HCT116 (cell line): ENCODE measurements at regions not wholly inside any gene's neighbourhood (a gene's known extent, or its start where the extent isn't known, plus 50 kb on each side); places are given as distances from the start of the nearest gene placed in this dataset.

Experiments used
- ATAC-seq: fragments of 200-7000 bp; cut with Tn5 transposase; 2 replicates; pipeline ENCODE4 v1.9.1; 2020; ENCODE audit warnings: mild to moderate bottlenecking, moderate library complexity
- BruUV-seq: library from RNA; stranded (reverse); fragments of 400-500 nt; replicated peaks from 2 replicates; lab custom pipeline; 2021; lab: Mats Ljungman, UMichigan
- CTCF ChIA-PET: fragments of 300-600 bp; sonication (Branson Sonifier 250); formaldehyde crosslinking; loops from one replicate; lab custom pipeline; 2021; ENCODE audit warnings: antibody characterized with exemption; lab: Charles Lee
- POLR2A ChIA-PET: fragments of 300-600, 350-600 bp; sonication (Branson Sonifier 250); formaldehyde crosslinking; loops from one replicate; lab custom pipeline; 2021; ENCODE audit warnings: antibody characterized with exemption; lab: Charles Lee
- RAD21 ChIA-PET, 2 experiments: fragments of 300-600 bp; sonication (Branson Sonifier 250); formaldehyde crosslinking; loops; one replicate each; lab custom pipeline; 2023; ENCODE audit warnings: low total read pairs in 2 of 2; ENCODE audit not compliant: uncharacterized antibody in 2 of 2, unreplicated experiment in 2 of 2, low non-redundant PET in 1 of 2; lab: Charles Lee
- DNase-seq: peaks from one replicate; pipeline ENCODE4 v3.0.0-alpha.2; 2010; ENCODE audit warnings: low read depth, low spot score
- H2AFZ ChIP-seq: fragments of 200-600 bp; shearing (Covaris generic), sonication (generic); 2 replicates; pipeline ENCODE4 v1.6.1; 2017; ENCODE audit warnings: low read depth, mixed run types, mixed read lengths, antibody characterized with exemption, low read length; ENCODE audit not compliant: poor library complexity, severe bottlenecking
- H3K27ac ChIP-seq: 2 replicates; pipeline ENCODE4 v1.5.1; 2012; ENCODE audit warnings: low read depth, low read length
- H3K27me3 ChIP-seq: fragments of 200-600 bp; sonication (generic); 2 replicates; pipeline ENCODE4 v1.6.1; 2016; ENCODE audit warnings: mixed run types, low read length, mixed read lengths; ENCODE audit not compliant: insufficient read depth
- H3K36me3 ChIP-seq, 2 experiments: fragments of 200-500 bp in 1 of 2; fragments of 200-600 bp in 1 of 2; sonication (Bioruptor generic) in 1 of 2; sonication (generic) in 1 of 2; 2 replicates each; pipeline versions ENCODE4 v1.5.1 to v1.6.1; 2014 to 2016; ENCODE audit warnings: low read length in 2 of 2, inconsistent platforms in 1 of 2, mixed read lengths in 1 of 2, mixed run types in 1 of 2; ENCODE audit not compliant: insufficient read depth in 2 of 2, control insufficient read depth in 1 of 2
- H3K4me1 ChIP-seq, 2 experiments: fragments of 200-600 bp in 1 of 2; sonication (generic) in 1 of 2; 2 replicates each; pipeline versions ENCODE4 v1.5.1 to v1.6.1; 2012 to 2017; ENCODE audit warnings: low read length in 2 of 2, inconsistent platforms in 1 of 2, mild to moderate bottlenecking in 1 of 2, mixed read lengths in 1 of 2, mixed run types in 1 of 2, moderate library complexity in 1 of 2; ENCODE audit not compliant: insufficient read depth in 2 of 2, control insufficient read depth in 1 of 2
- H3K4me2 ChIP-seq: fragments of 200-600 bp; sonication (generic); 2 replicates; pipeline ENCODE4 v1.6.1; 2017; ENCODE audit warnings: mixed run types, low read length, mixed read lengths
- H3K4me3 ChIP-seq, 2 experiments: fragments of 200-600 bp in 1 of 2; sonication (generic) in 1 of 2; replicated peaks in 1 of 2; 2 replicates each; pipeline ENCODE4 v1.5.1; 2011 to 2016; ENCODE audit warnings: low read length in 2 of 2, control low read depth in 1 of 2, low read depth in 1 of 2, mild to moderate bottlenecking in 1 of 2, mixed read lengths in 1 of 2, mixed run types in 1 of 2
- H3K79me2 ChIP-seq: fragments of 200-600 bp; sonication (generic); 2 replicates; pipeline ENCODE4 v1.6.1; 2017; ENCODE audit warnings: mild to moderate bottlenecking, mixed run types, low read length, moderate library complexity, mixed read lengths; ENCODE audit not compliant: insufficient read depth
- H3K9ac ChIP-seq: fragments of 200-600 bp; sonication (generic); 2 replicates; pipeline ENCODE4 v1.6.1; 2016; ENCODE audit warnings: low read length, mixed read lengths
- H3K9me2 ChIP-seq: fragments of 200-600 bp; sonication (generic), shearing (Covaris generic); 2 replicates; pipeline ENCODE4 v1.6.1; 2017; ENCODE audit warnings: mixed run types, mild to moderate bottlenecking, moderate library complexity; ENCODE audit not compliant: insufficient read depth
- H3K9me3 ChIP-seq, 2 experiments: fragments of 200-500 bp in 1 of 2; fragments of 200-600 bp in 1 of 2; sonication (Bioruptor generic) in 1 of 2; sonication (generic) in 1 of 2; 2 replicates each; pipeline ENCODE4 v1.6.1; 2014 to 2017; ENCODE audit warnings: low read length in 2 of 2, mixed read lengths in 2 of 2, inconsistent platforms in 1 of 2, low read depth in 1 of 2, mild to moderate bottlenecking in 1 of 2, mixed run types in 1 of 2, moderate library complexity in 1 of 2; ENCODE audit not compliant: control insufficient read depth in 1 of 2, insufficient read depth in 1 of 2
- H4K20me1 ChIP-seq: fragments of 200-600 bp; sonication (generic), shearing (Covaris generic); 2 replicates; pipeline ENCODE4 v1.6.1; 2017; ENCODE audit warnings: mixed run types, mild to moderate bottlenecking, moderate library complexity; ENCODE audit not compliant: insufficient read depth
- CEBPB ChIP-seq: IDR thresholded peaks from 2 replicates; pipeline ENCODE4 v1.6.1; 2012; ENCODE audit warnings: low read depth
- CTCF ChIP-seq, 3 experiments: fragments of 200-600 bp in 1 of 3; sonication (generic) in 1 of 3; IDR thresholded peaks in 2 of 3; conservative IDR thresholded peaks in 1 of 3; 2 replicates each; pipeline ENCODE4 v1.5.1; 2012 to 2017; ENCODE audit warnings: low read depth in 2 of 3, low read length in 2 of 3, antibody characterized with exemption in 1 of 3, borderline replicate concordance in 1 of 3, control low read depth in 1 of 3, mild to moderate bottlenecking in 1 of 3, mixed read lengths in 1 of 3, mixed run types in 1 of 3, moderate library complexity in 1 of 3; ENCODE audit not compliant: insufficient read depth in 1 of 3
- EGR1 ChIP-seq: IDR thresholded peaks from 2 replicates; pipeline ENCODE4 v1.6.1; 2012; ENCODE audit warnings: low read depth
- FOSL1 ChIP-seq: IDR thresholded peaks from 2 replicates; pipeline ENCODE4 v1.6.1; 2012; ENCODE audit warnings: low read depth
- MAX ChIP-seq: IDR thresholded peaks from 2 replicates; pipeline ENCODE4 v1.6.1; 2012
- REST ChIP-seq: IDR thresholded peaks from 2 replicates; pipeline ENCODE4 v1.6.1; 2012; ENCODE audit warnings: low read depth
- SP1 ChIP-seq: IDR thresholded peaks from 2 replicates; pipeline ENCODE4 v1.6.1; 2012; ENCODE audit warnings: low read depth
- YY1 ChIP-seq: IDR thresholded peaks from 2 replicates; pipeline ENCODE4 v1.6.1; 2011; ENCODE audit warnings: low read length, low read depth, moderate library complexity, mild to moderate bottlenecking; ENCODE audit not compliant: insufficient replicate concordance; ENCODE audit errors: extremely low read depth
- ZFX ChIP-seq: fragments of 450-650 bp; IDR thresholded peaks from 2 replicates; pipeline ENCODE4 v1.6.1; 2017
- intact Hi-C: fragments of 100-400 bp; cut with micrococcal nuclease; formaldehyde crosslinking; loops from 2 replicates; pipeline ENCODE4 v1.10.0; 2022

GRCh38 chr3:72188536-72188935 is 403.6 kb upstream of the PROK2 start:
- Histone ChIP-seq H3K4me1 (peaks cover 0 to 3% of the 10 kb centered on the region in 2 experiments; a peak in 1 of 4 replicates), H3K9ac (no peak overlapping the region), H3K27me3 (no peaks in the 10 kb centered on the region), H3K79me2 (no peaks in the 10 kb centered on the region), H4K20me1 (no peaks in the 10 kb centered on the region), H3K36me3 (no peaks in the 10 kb centered on the region), H3K9me2 (no peaks in the 10 kb centered on the region), H3K27ac (no peak overlapping the region), H3K4me3 (no peak overlapping the region), H2AFZ (no peak overlapping the region), H3K4me2 (no peak overlapping the region), H3K9me3 (no peaks in the 10 kb centered on the region)
- ChIA-PET POLR2A (no interaction called here), CTCF (no interaction called here), RAD21 (no interaction called here)
- DNase-seq (no peak), ATAC-seq (no peak)
- TF ChIP-seq MAX (no peak), ZFX (no peak), CEBPB (no peak), YY1 (no peak), EGR1 (no peak), SP1 (no peak), CTCF (IDR thresholded peaks at IDR 0.05 in 2 of 3, conservative IDR thresholded peaks at IDR 0.05 in 1 of 3; ENCODE audit: borderline replicate concordance in 1 of 3, insufficient read depth in 1 of 3, low read depth in 2 of 3, low read length in 2 of 3) (no peak), FOSL1 (no peak), REST (no peak)
- intact Hi-C loops: no loop called here
- no TSS peak for BruUV-seq
